ENCODE measurements at regions not wholly inside any gene's neighbourhood (a gene's known extent, or its start where the extent isn't known, plus 50 kb on each side); places are given as distances from the start of the nearest gene placed in this dataset.

DNA sequence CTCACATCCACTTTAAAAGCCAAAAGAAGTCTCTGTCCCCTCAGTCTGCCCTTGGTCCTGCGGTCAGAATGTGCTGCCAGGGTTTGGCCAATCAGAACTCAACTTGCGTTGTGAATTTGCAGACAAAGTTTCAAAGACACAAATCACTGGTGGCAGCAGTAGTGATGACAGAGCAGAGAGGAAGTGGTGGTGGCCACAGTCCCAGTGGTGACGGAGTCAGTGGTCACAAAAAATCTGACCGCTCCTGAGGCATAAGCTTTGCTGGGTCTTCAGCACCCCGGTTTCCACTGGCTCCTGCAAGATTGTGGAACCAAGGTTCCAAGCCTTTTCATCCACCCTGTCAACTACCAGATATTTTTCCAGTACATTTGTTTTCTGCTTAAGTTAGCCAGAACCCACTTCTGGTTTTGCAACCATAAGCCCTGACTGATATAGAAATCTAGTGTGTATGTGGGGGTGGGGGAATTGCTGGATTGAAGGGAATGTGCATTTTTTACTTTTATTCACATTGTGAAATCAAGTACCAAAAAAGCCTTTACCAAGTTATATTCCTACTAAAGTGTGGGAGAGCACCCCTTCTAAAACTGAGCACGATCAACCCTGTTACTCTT is 112.3 kb downstream of the TMPRSS5 start (continued):
- TF ChIP-seq, protein P1, sequence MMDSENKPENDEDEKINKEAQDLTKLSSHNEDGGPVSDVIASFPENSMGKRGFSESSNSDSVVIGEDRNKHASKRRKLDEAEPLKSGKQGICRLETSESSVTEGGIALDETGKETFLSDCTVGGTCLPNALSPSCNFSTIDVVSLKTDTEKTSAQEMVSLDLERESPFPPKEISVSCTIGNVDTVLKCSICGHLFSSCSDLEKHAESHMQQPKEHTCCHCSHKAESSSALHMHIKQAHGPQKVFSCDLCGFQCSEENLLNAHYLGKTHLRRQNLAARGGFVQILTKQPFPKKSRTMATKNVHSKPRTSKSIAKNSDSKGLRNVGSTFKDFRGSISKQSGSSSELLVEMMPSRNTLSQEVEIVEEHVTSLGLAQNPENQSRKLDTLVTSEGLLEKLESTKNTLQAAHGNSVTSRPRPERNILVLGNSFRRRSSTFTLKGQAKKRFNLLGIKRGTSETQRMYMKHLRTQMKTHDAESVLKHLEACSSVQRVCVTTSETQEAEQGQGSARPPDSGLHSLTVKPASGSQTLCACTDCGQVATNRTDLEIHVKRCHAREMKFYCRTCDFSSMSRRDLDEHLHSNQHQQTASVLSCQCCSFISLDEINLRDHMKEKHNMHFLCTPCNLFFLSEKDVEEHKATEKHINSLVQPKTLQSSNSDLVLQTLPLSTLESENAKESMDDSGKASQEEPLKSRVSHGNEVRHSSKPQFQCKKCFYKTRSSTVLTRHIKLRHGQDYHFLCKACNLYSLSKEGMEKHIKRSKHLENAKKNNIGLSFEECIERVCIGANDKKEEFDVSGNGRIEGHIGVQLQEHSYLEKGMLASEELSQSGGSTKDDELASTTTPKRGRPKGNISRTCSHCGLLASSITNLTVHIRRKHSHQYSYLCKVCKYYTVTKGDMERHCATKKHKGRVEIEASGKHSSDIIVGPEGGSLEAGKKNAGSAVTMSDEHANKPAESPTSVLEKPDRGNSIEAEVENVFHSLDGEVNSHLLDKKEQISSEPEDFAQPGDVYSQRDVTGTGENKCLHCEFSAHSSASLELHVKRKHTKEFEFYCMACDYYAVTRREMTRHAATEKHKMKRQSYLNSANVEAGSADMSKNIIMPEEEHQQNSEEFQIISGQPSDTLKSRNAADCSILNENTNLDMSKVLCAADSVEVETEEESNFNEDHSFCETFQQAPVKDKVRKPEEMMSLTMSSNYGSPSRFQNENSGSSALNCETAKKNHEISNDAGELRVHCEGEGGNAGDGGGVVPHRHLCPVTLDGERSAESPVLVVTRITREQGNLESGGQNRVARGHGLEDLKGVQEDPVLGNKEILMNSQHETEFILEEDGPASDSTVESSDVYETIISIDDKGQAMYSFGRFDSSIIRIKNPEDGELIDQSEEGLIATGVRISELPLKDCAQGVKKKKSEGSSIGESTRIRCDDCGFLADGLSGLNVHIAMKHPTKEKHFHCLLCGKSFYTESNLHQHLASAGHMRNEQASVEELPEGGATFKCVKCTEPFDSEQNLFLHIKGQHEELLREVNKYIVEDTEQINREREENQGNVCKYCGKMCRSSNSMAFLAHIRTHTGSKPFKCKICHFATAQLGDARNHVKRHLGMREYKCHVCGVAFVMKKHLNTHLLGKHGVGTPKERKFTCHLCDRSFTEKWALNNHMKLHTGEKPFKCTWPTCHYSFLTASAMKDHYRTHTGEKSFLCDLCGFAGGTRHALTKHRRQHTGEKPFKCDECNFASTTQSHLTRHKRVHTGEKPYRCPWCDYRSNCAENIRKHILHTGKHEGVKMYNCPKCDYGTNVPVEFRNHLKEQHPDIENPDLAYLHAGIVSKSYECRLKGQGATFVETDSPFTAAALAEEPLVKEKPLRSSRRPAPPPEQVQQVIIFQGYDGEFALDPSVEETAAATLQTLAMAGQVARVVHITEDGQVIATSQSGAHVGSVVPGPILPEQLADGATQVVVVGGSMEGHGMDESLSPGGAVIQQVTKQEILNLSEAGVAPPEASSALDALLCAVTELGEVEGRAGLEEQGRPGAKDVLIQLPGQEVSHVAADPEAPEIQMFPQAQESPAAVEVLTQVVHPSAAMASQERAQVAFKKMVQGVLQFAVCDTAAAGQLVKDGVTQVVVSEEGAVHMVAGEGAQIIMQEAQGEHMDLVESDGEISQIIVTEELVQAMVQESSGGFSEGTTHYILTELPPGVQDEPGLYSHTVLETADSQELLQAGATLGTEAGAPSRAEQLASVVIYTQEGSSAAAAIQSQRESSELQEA (CRISPR knock-in tag; IDR thresholded peaks at IDR 0.05; ENCODE audit: not compliant biosample characterization): no peak
- TF ChIP-seq SETDB1 (CRISPR knock-in tag; IDR thresholded peaks at IDR 0.05; ENCODE audit: borderline replicate concordance): no peak

DNA sequence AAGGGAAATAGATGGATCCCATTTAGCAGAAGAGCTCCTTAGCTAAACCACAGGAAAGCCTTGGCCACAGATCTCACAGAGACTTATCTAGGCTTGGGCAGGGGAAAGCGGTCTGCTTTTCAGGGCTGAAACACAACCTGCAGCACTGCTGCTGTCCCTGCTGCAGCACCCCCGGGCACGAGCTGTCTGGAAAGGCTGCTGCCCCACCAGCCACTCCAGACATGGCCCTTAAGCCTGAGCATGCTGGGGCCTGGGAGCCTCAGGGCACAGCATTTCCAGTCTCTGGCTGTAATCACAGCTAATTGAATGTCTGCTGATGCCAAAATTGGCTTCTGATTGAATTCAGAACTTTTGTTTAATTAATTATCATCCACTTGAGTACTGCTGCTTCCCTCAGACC is 115.0 kb downstream of the TMPRSS5 start:
- DNase-seq (ENCODE audit: low spot score): no peak
- Histone ChIP-seq H3K9me3 (ENCODE audit: low read length) (no peaks in the 10 kb centered on the region), H3K4me3 (replicated peaks in 1 of 3; ENCODE audit: insufficient read depth in 1 of 3, low read depth in 2 of 3, low read length in 3 of 3) (no peak overlapping the region), H3K4me2 (ENCODE audit: low read depth, low read length) (no peak overlapping the region), H2AFZ (ENCODE audit: low read length) (no peak overlapping the region), H3K79me2 (ENCODE audit: insufficient read depth, low read length) (no peaks in the 10 kb centered on the region), H3K9ac (ENCODE audit: insufficient read depth, low read depth, low read length) (no peak overlapping the region), H3K27ac (ENCODE audit: extremely low read length, insufficient read depth, low read length) (no peak overlapping the region), H3K4me1 (ENCODE audit: insufficient read depth, low read length) (no peaks in the 10 kb centered on the region), H3K27me3 (ENCODE audit: control insufficient read depth in 1 of 2, insufficient read depth in 2 of 2, low read length in 2 of 2) (peaks cover 0 to 12% of the 10 kb centered on the region in 2 experiments; a peak in 4 of 5 replicates), H3K36me3 (replicated peaks in 1 of 2; ENCODE audit: control insufficient read depth in 1 of 2, insufficient read depth in 2 of 2, low read length in 2 of 2) (no peaks in the 10 kb centered on the region), H4K20me1 (ENCODE audit: insufficient read depth, low read length) (no peaks in the 10 kb centered on the region)
- TF ChIP-seq PHF20 (CRISPR knock-in tag; IDR thresholded peaks at IDR 0.05) (no peak), MAZ (IDR thresholded peaks at IDR 0.05; ENCODE audit: borderline replicate concordance, low read depth, low read length) (no peak), MAZ (CRISPR knock-in tag; IDR thresholded peaks at IDR 0.05; ENCODE audit: low read depth) (no peak), ZNF577 (CRISPR knock-in tag; IDR thresholded peaks at IDR 0.05; ENCODE audit: borderline replicate concordance, low read depth) (no peak)
- ChIA-PET CTCF (ENCODE audit: low intra/inter-chr PET ratio, low total read pairs) (no interaction called here), POLR2A (no interaction called here)
- 0% methylated on average over 1 of the region's 3 CpGs for WGBS (ENCODE audit: low lambda C conversion rate)
- FAIRE-seq: no peak
- in situ Hi-C loops (cut with HindIII; ENCODE audit: extremely low pct_ligation_motif_present, low pct_unique_long_range_greater_than_20kb) (no loop called here), intact Hi-C loops (cut with micrococcal nuclease; ENCODE audit: unreplicated experiment) (no loop called here)
- no peak for ATAC-seq
- BruUV-seq (replicated peaks): no TSS peak

Data from HepG2 (cell line).